MCF 10A (cell line): ENCODE measurements at regions not wholly inside any gene's neighbourhood (a gene's known extent, or its start where the extent isn't known, plus 50 kb on each side); places are given as distances from the start of the nearest gene placed in this dataset.

Experiments used
- BruUV-seq: library from RNA; stranded (reverse); fragments of 400-500 nt; replicated peaks from 2 replicates; lab custom pipeline; 2021; lab: Mats Ljungman, UMichigan
- CTCF ChIA-PET: fragments of 300-600 bp; sonication (Branson Sonifier 250); formaldehyde crosslinking; extraction: SDS; loops from one replicate; lab custom pipeline; 2021; ENCODE audit warnings: antibody characterized with exemption, inconsistent platforms; lab: Yijun Ruan, JAX
- POLR2A ChIA-PET: fragments of 300-600, 350-650 bp; sonication (Branson Sonifier 250); formaldehyde crosslinking; extraction: SDS; loops from one replicate; lab custom pipeline; 2020; ENCODE audit warnings: antibody characterized with exemption, inconsistent platforms; lab: Yijun Ruan, JAX
- DNase-seq: peaks from one replicate; pipeline ENCODE4 v3.0.0-alpha.2; 2018; ENCODE audit not compliant: unreplicated experiment
- H3K27ac Mint-ChIP-seq: one replicate; pipeline ENCODE4 v1.8.0; 2022; ENCODE audit warnings: mild to moderate bottlenecking, low read depth, mixed read lengths; ENCODE audit not compliant: unreplicated experiment
- H3K27me3 Mint-ChIP-seq: one replicate; pipeline ENCODE4 v1.8.0; 2022; ENCODE audit warnings: mixed read lengths; ENCODE audit not compliant: insufficient read depth, unreplicated experiment
- H3K36me3 Mint-ChIP-seq: one replicate; pipeline ENCODE4 v1.8.0; 2022; ENCODE audit warnings: mild to moderate bottlenecking, moderate library complexity, mixed read lengths; ENCODE audit not compliant: insufficient read depth, unreplicated experiment
- H3K4me1 Mint-ChIP-seq: one replicate; pipeline ENCODE4 v1.8.0; 2022; ENCODE audit warnings: mixed read lengths; ENCODE audit not compliant: insufficient read depth, unreplicated experiment
- H3K4me3 Mint-ChIP-seq: one replicate; pipeline ENCODE4 v1.8.0; 2022; ENCODE audit warnings: mild to moderate bottlenecking, moderate library complexity, mixed read lengths; ENCODE audit not compliant: unreplicated experiment
- H3K9me3 Mint-ChIP-seq: one replicate; pipeline ENCODE4 v1.8.0; 2022; ENCODE audit warnings: mixed read lengths; ENCODE audit not compliant: unreplicated experiment
- intact Hi-C: fragments of 100-400 bp; cut with micrococcal nuclease; formaldehyde crosslinking; loops from 2 replicates; pipeline ENCODE4 v1.14.1; 2022
- TF ChIP-seq, protein P1 (sequence below): fragments of 200-600 bp; IDR thresholded peaks from one replicate; pipeline ENCODE4 v1.8.0; 2022; ENCODE audit warnings: antibody characterized with exemption, mild to moderate bottlenecking; ENCODE audit not compliant: unreplicated experiment

DNA sequence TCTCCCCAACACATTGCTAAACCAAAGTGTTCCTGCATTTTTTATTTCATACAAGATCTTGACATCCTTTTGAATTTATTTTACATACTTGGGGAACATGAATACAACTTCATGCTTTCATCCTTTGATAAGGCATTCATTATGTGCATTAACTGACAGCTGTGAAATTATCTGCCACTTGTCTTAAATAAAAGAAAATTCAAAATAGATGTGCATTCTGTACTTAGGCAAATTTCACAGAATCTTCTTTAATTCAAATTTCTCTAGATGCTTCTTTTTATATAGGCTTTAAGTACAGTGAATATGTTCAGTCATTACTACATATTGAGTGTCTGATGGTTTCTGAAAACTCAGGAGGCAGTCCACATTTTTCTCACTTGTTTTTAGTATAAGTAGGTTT, 518.1 kb downstream of the EPHA5 start:
- BruUV-seq = no TSS peak
- CTCF ChIA-PET = no interaction called here

GRCh38 chr4:65139998-65140397, 530.3 kb downstream of the EPHA5 start:
- intact Hi-C loops = no loop called here
- no peaks in the 10 kb centered on the region for H3K4me1 Mint-ChIP-seq
- DNase-seq = peak; percentile 6
- POLR2A ChIA-PET = no interaction called here
- H3K27ac Mint-ChIP-seq = no peak overlapping the region
- CTCF ChIA-PET = interaction anchor here (0.7 kb wide), 1 partner anchor 1375 kb away, joined by 3 read pairs; no protein-coding TSS in a partner anchor
- TF ChIP-seq, protein P1, sequence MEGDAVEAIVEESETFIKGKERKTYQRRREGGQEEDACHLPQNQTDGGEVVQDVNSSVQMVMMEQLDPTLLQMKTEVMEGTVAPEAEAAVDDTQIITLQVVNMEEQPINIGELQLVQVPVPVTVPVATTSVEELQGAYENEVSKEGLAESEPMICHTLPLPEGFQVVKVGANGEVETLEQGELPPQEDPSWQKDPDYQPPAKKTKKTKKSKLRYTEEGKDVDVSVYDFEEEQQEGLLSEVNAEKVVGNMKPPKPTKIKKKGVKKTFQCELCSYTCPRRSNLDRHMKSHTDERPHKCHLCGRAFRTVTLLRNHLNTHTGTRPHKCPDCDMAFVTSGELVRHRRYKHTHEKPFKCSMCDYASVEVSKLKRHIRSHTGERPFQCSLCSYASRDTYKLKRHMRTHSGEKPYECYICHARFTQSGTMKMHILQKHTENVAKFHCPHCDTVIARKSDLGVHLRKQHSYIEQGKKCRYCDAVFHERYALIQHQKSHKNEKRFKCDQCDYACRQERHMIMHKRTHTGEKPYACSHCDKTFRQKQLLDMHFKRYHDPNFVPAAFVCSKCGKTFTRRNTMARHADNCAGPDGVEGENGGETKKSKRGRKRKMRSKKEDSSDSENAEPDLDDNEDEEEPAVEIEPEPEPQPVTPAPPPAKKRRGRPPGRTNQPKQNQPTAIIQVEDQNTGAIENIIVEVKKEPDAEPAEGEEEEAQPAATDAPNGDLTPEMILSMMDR = no peak
- peaks cover 18% of the 10 kb centered on the region for H3K9me3 Mint-ChIP-seq
- no peaks in the 10 kb centered on the region for H3K27me3 Mint-ChIP-seq
- no peaks in the 10 kb centered on the region for H3K36me3 Mint-ChIP-seq
- BruUV-seq = no TSS peak
- H3K4me3 Mint-ChIP-seq = no peak overlapping the region

More for the DNA sequence above, 518.1 kb downstream of the EPHA5 start:
- Mint-ChIP-seq H3K4me1 (no peaks in the 10 kb centered on the region), H3K27me3 (no peaks in the 10 kb centered on the region), H3K9me3 (peaks cover 7% of the 10 kb centered on the region), H3K27ac (no peak overlapping the region), H3K4me3 (no peak overlapping the region), H3K36me3 (no peaks in the 10 kb centered on the region)
- intact Hi-C loops = no loop called here
- POLR2A ChIA-PET = no interaction called here
- TF ChIP-seq, protein P1 = no peak
- DNase-seq = no peak

- TF ChIP-seq, protein P1 = no peak
- H3K36me3 Mint-ChIP-seq = no peaks in the 10 kb centered on the region
- ChIA-PET CTCF (no interaction called here), POLR2A (no interaction called here)
- no peak overlapping the region for H3K27ac Mint-ChIP-seq
- intact Hi-C loops = no loop called here
- H3K27me3 Mint-ChIP-seq = no peaks in the 10 kb centered on the region
- no peak overlapping the region for H3K4me3 Mint-ChIP-seq
- H3K4me1 Mint-ChIP-seq = no peaks in the 10 kb centered on the region
- H3K9me3 Mint-ChIP-seq = no peaks in the 10 kb centered on the region
- no TSS peak for BruUV-seq
- DNase-seq = no peak
Measured at GRCh38 chr4:65126200-65126599, 544.1 kb downstream of the EPHA5 start.

DNA sequence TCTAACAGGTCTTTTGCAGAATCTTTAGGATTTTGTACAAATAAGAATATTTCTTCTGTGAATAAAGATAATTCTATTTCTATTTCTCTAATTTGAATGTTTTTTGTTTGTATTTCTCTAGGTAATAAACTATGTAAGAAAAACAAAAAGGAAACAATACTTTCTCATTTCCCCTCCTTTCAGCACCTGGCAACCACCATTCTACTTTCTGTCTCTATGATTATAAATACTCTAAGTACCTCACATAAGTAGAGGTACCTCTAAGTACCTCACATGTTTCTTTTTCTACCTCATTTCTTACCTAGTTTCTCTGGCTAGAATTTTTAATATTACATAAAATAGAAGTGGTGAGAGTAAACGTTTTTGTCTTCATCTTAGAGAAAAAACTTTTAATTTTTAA, 550.0 kb downstream of the EPHA5 start:
- ChIA-PET CTCF (no interaction called here), POLR2A (no interaction called here)
- intact Hi-C loops = no loop called here
- TF ChIP-seq, protein P1 = no peak
- no peaks in the 10 kb centered on the region for H3K36me3 Mint-ChIP-seq
- no peaks in the 10 kb centered on the region for H3K27me3 Mint-ChIP-seq
- no TSS peak for BruUV-seq
- no peaks in the 10 kb centered on the region for H3K4me1 Mint-ChIP-seq
- no peaks in the 10 kb centered on the region for H3K9me3 Mint-ChIP-seq
- H3K27ac Mint-ChIP-seq = no peak overlapping the region
- H3K4me3 Mint-ChIP-seq = no peak overlapping the region
- DNase-seq = no peak
